ENCODE measurements at regions not wholly inside any gene's neighbourhood (a gene's known extent, or its start where the extent isn't known, plus 50 kb on each side); places are given as distances from the start of the nearest gene placed in this dataset.

DNA sequence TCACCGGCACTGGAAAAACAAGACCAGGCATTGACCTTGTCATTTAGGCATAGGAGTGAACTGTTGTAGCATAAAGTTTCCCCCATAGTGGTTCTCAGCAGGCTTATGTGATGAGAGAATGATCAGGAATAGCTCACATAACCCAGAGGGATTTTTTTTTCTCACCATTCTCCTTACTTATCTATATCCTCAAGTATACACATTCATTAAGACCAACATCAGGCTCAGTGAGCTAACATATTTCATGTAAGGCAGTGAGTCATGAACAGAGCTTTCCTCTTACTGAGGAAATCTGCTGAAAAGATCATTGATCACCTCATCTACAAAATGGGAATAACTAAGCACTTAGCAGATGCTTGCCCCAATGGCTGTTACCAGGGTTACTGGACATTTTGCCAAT is 396.6 kb upstream of the TMCO5A start:
- H3K27me3 Mint-ChIP-seq (ENCODE audit: low read depth), result no peaks in the 10 kb centered on the region
- H3K9me3 Mint-ChIP-seq (ENCODE audit: insufficient read depth), result peaks cover 3% of the 10 kb centered on the region
- no peaks in the 10 kb centered on the region for H3K4me1 Mint-ChIP-seq (ENCODE audit: low read depth)
- POLR2A ChIA-PET, result no interaction called here
- ATAC-seq (no peak), DNase-seq (no peak)
- no peak overlapping the region for H3K4me3 Mint-ChIP-seq
- CTCF ChIA-PET, result no interaction called here
- no peak overlapping the region for H3K27ac Mint-ChIP-seq
- H3K36me3 Mint-ChIP-seq (ENCODE audit: low read depth), result no peaks in the 10 kb centered on the region

DNA sequence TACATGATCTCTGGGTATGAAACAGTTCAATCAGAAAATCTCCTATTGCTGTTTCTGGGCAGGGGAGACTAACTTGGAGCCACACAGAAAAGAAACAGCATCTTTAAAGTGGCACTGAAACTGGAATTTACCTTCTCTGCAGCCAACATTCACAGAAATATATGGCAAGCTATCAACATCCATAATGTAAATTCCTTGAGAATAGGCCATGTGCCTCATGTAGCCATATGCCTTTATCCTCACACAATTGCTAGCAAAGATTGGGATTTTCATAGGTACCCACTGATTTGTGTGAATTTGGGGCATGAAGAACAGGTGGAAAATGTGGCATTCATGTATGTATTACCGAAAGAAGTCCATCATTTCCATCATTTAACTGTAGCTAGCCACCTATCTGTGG is 386.3 kb upstream of the TMCO5A start:
- no peaks in the 10 kb centered on the region for H3K4me1 Mint-ChIP-seq (ENCODE audit: low read depth)
- no peaks in the 10 kb centered on the region for H3K27me3 Mint-ChIP-seq (ENCODE audit: low read depth)
- ChIA-PET CTCF (no interaction called here), POLR2A (no interaction called here)
- H3K27ac Mint-ChIP-seq, result no peak overlapping the region
- ATAC-seq, result no peak
- H3K4me3 Mint-ChIP-seq, result no peak overlapping the region
- no peaks in the 10 kb centered on the region for H3K36me3 Mint-ChIP-seq (ENCODE audit: low read depth)
- H3K9me3 Mint-ChIP-seq (ENCODE audit: insufficient read depth), result peaks cover 8% of the 10 kb centered on the region
- no peak for DNase-seq

DNA sequence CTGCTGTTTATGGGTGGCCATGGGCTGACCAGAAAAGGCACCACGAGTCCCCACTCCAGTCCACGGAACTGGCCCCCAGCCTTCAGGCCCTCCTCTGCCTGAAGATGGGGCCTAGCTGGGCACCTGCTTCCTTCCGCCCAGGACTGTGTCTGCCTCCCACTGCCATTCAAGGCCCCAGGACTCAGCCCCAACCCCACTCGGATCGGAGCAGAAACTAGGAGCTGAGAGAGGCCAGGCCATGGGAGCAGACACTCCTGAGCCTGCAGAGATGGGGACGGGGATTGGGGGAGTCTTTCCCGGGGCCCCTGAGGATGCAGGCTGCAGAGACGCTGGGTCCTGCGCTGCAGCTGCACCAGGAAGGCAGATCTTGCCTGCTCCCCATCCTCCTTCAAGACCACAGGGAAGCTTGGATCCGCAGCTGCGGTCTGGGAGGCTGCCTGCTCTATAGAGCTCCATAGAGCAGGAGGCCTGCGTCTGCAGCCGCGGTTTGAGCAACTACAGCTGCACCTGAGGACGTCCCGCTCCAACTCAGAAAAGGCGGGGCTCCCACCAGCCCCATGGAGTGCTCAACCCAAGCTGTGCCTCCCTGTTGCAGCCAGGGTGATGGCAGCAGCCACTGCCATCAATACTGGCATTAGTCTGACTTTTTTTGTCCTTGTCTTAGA is 383.9 kb upstream of the TMCO5A start:
- ATAC-seq (no peak), DNase-seq (no peak)
- Mint-ChIP-seq H3K36me3 (ENCODE audit: low read depth) (no peaks in the 10 kb centered on the region), H3K4me1 (ENCODE audit: low read depth) (no peaks in the 10 kb centered on the region), H3K27ac (no peak overlapping the region), H3K4me3 (no peak overlapping the region), H3K9me3 (ENCODE audit: insufficient read depth) (peaks cover 9% of the 10 kb centered on the region), H3K27me3 (ENCODE audit: low read depth) (no peaks in the 10 kb centered on the region)
- ChIA-PET POLR2A (no interaction called here), CTCF (no interaction called here)

DNA sequence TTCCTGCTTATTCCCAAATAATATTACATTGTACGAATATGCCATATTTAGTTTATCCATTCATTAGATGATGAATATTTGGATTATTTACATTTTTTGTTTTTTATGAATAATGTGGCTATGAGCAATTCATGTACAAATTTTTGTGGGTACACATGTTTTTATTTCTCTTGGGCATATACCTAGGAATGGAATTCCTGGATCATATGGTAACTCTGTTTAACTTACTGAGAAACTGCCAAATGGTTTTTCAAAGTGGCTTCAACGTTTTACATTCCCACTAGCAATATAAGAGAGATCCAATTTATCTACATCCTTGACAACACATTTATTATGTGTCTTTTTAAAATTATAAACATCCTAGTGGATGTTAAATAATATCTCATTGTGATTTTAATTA is 362.0 kb upstream of the TMCO5A start:
- no peak for ATAC-seq
- POLR2A ChIA-PET, result no interaction called here
- DNase-seq, result no peak
- CTCF ChIA-PET, result no interaction called here
- H3K4me1 Mint-ChIP-seq (ENCODE audit: low read depth), result no peaks in the 10 kb centered on the region
- no peak overlapping the region for H3K4me3 Mint-ChIP-seq
- no peaks in the 10 kb centered on the region for H3K9me3 Mint-ChIP-seq (ENCODE audit: insufficient read depth)
- no peak overlapping the region for H3K27ac Mint-ChIP-seq
- H3K27me3 Mint-ChIP-seq (ENCODE audit: low read depth), result no peaks in the 10 kb centered on the region
- no peaks in the 10 kb centered on the region for H3K36me3 Mint-ChIP-seq (ENCODE audit: low read depth)

DNA sequence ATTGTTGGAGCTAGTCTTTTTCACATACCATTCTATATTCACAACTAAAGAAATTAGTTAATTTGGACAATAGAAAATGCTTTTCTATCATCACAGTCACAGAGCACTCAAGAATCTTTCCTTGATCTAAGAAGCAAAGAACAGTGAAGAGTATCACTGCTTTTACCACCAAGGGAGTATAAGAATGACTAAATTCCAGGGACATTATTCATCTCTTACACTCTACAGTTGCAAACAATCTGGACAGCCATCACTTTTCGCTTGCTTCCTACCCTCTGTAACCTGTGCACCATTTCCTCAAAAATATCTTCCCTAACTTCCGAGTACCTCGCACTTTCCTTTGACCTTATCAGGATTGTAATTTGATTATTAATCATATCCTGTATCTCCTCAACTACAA is 359.5 kb upstream of the TMCO5A start:
- DNase-seq (no peak), ATAC-seq (no peak)
- H3K9me3 Mint-ChIP-seq (ENCODE audit: insufficient read depth), result no peaks in the 10 kb centered on the region
- H3K27ac Mint-ChIP-seq, result no peak overlapping the region
- H3K4me1 Mint-ChIP-seq (ENCODE audit: low read depth), result no peaks in the 10 kb centered on the region
- POLR2A ChIA-PET, result no interaction called here
- H3K36me3 Mint-ChIP-seq (ENCODE audit: low read depth), result no peaks in the 10 kb centered on the region
- CTCF ChIA-PET, result no interaction called here
- no peaks in the 10 kb centered on the region for H3K27me3 Mint-ChIP-seq (ENCODE audit: low read depth)
- H3K4me3 Mint-ChIP-seq, result no peak overlapping the region

- no peak for ATAC-seq
- no peaks in the 10 kb centered on the region for H3K27me3 Mint-ChIP-seq (ENCODE audit: low read depth)
- H3K27ac Mint-ChIP-seq, result no peak overlapping the region
- no peaks in the 10 kb centered on the region for H3K9me3 Mint-ChIP-seq (ENCODE audit: insufficient read depth)
- DNase-seq, result no peak
- H3K36me3 Mint-ChIP-seq (ENCODE audit: low read depth), result no peaks in the 10 kb centered on the region
- no peaks in the 10 kb centered on the region for H3K4me1 Mint-ChIP-seq (ENCODE audit: low read depth)
- ChIA-PET CTCF (no interaction called here), POLR2A (no interaction called here)
- H3K4me3 Mint-ChIP-seq, result no peak overlapping the region
Observed at GRCh38 chr15:37576952-37577351, 357.5 kb upstream of the TMCO5A start.

- ChIA-PET CTCF (no interaction called here), POLR2A (no interaction called here)
- Mint-ChIP-seq H3K36me3 (ENCODE audit: low read depth) (no peaks in the 10 kb centered on the region), H3K4me1 (ENCODE audit: low read depth) (no peaks in the 10 kb centered on the region), H3K27me3 (ENCODE audit: low read depth) (no peaks in the 10 kb centered on the region), H3K27ac (no peak overlapping the region), H3K4me3 (no peak overlapping the region), H3K9me3 (ENCODE audit: insufficient read depth) (peaks cover 10% of the 10 kb centered on the region)
- ATAC-seq (no peak), DNase-seq (no peak)
Observed at GRCh38 chr15:37581866-37582532, 352.4 kb upstream of the TMCO5A start.

- ChIA-PET CTCF (no interaction called here), POLR2A (no interaction called here)
- Mint-ChIP-seq H3K27me3 (ENCODE audit: low read depth) (no peaks in the 10 kb centered on the region), H3K4me1 (ENCODE audit: low read depth) (no peaks in the 10 kb centered on the region), H3K4me3 (no peak overlapping the region), H3K9me3 (ENCODE audit: insufficient read depth) (peaks cover 10% of the 10 kb centered on the region), H3K36me3 (ENCODE audit: low read depth) (no peaks in the 10 kb centered on the region), H3K27ac (no peak overlapping the region)
- DNase-seq (no peak), ATAC-seq (no peak)
Observed at GRCh38 chr15:37582852-37583251, 351.6 kb upstream of the TMCO5A start.

DNA sequence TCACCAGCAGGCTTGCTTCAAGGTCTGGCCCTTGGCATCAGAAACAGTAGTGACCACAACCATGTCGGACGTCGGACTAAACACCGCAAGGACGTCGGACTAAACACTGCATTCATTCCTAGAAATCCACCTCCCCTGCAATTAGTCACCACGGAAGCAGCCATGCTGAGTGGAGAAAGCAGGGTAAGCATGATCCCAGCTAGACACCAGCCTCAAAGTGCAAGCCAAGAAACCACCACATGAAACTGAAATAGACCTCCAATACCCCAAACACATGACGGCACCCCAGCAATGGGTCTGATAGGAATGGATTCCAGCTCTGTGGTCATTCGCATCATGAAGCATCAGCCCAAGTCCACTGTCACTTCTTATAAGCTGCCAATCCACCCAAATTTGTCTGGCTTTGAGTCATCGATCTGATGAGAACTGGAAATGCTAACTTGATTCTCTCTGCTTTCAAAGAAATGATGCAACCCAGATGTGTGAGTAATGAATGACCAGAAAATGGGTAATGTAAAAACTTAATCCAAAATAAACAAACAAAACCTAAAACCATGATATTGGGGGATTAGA is 348.3 kb upstream of the TMCO5A start:
- no peak overlapping the region for H3K27ac Mint-ChIP-seq
- H3K4me3 Mint-ChIP-seq, result no peak overlapping the region
- peaks cover 10% of the 10 kb centered on the region for H3K9me3 Mint-ChIP-seq (ENCODE audit: insufficient read depth)
- no peaks in the 10 kb centered on the region for H3K4me1 Mint-ChIP-seq (ENCODE audit: low read depth)
- no peaks in the 10 kb centered on the region for H3K36me3 Mint-ChIP-seq (ENCODE audit: low read depth)
- H3K27me3 Mint-ChIP-seq (ENCODE audit: low read depth), result no peaks in the 10 kb centered on the region
- DNase-seq (no peak), ATAC-seq (no peak)
- ChIA-PET CTCF (no interaction called here), POLR2A (no interaction called here)

DNA sequence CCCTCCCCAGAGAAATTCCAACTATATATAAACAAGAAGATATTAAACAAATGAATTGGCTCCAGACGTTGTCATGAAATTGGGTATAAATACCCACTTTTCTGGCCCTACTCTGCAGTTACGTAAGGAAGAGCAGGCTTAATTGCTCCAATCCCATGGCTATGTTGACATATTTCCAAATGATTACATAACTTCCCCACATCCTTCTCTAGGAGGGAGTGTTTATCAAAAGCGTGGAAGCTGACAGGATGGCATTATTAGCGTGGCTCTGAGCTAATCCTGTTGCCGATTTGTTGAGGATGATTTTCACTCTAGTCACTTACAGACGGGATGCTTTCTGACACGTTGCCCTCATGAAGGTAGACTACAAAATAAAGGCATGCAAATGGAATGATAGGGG is 347.5 kb upstream of the TMCO5A start:
- Mint-ChIP-seq H3K36me3 (ENCODE audit: low read depth) (no peaks in the 10 kb centered on the region), H3K27ac (no peak overlapping the region), H3K9me3 (ENCODE audit: insufficient read depth) (peaks cover 10% of the 10 kb centered on the region), H3K4me1 (ENCODE audit: low read depth) (no peaks in the 10 kb centered on the region), H3K27me3 (ENCODE audit: low read depth) (no peaks in the 10 kb centered on the region), H3K4me3 (no peak overlapping the region)
- ATAC-seq (no peak), DNase-seq (no peak)
- CTCF ChIA-PET, result no interaction called here
- POLR2A ChIA-PET, result no interaction called here

- Mint-ChIP-seq H3K36me3 (ENCODE audit: low read depth) (no peaks in the 10 kb centered on the region), H3K27me3 (ENCODE audit: low read depth) (no peaks in the 10 kb centered on the region), H3K27ac (no peak overlapping the region), H3K9me3 (ENCODE audit: insufficient read depth) (no peaks in the 10 kb centered on the region), H3K4me1 (ENCODE audit: low read depth) (no peaks in the 10 kb centered on the region), H3K4me3 (no peak overlapping the region)
- DNase-seq, result no peak
- ChIA-PET CTCF (no interaction called here), POLR2A (no interaction called here)
- no peak for ATAC-seq
Observed at GRCh38 chr15:37594417-37594816, 340.0 kb upstream of the TMCO5A start.

GRCh38 chr15:37595426-37595970 is 338.9 kb upstream of the TMCO5A start:
- CTCF ChIA-PET, result no interaction called here
- H3K4me1 Mint-ChIP-seq (ENCODE audit: low read depth), result no peaks in the 10 kb centered on the region
- H3K4me3 Mint-ChIP-seq, result no peak overlapping the region
- no peak overlapping the region for H3K27ac Mint-ChIP-seq
- H3K36me3 Mint-ChIP-seq (ENCODE audit: low read depth), result no peaks in the 10 kb centered on the region
- no peaks in the 10 kb centered on the region for H3K27me3 Mint-ChIP-seq (ENCODE audit: low read depth)
- ATAC-seq (no peak), DNase-seq (no peak)
- POLR2A ChIA-PET, result no interaction called here
- no peaks in the 10 kb centered on the region for H3K9me3 Mint-ChIP-seq (ENCODE audit: insufficient read depth)

DNA sequence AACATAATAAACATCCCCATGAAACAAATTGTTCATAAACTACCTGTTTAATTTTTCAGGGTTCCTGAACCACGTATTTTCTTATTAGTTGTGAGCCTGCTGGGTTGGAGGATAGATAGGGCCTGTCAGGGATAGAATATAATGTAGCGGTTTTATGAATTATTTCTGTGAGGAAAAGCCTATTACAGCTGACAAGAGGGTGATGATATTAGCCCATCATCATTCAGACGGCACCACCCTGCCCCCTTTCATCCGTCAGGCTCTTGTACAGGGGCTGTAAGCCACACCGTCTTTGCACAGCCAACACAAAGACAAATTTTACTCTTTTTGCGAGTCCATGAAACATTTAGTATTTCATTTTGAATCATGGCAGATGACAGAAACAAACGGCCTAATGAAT is 335.3 kb upstream of the TMCO5A start:
- Mint-ChIP-seq H3K9me3 (ENCODE audit: insufficient read depth) (no peaks in the 10 kb centered on the region), H3K36me3 (ENCODE audit: low read depth) (no peaks in the 10 kb centered on the region), H3K4me3 (no peak overlapping the region), H3K4me1 (ENCODE audit: low read depth) (no peaks in the 10 kb centered on the region), H3K27ac (no peak overlapping the region), H3K27me3 (ENCODE audit: low read depth) (no peaks in the 10 kb centered on the region)
- DNase-seq (no peak), ATAC-seq (no peak)
- POLR2A ChIA-PET, result no interaction called here
- CTCF ChIA-PET, result no interaction called here
